ENCODE measurements at regions not wholly inside any gene's neighbourhood (a gene's known extent, or its start where the extent isn't known, plus 50 kb on each side); places are given as distances from the start of the nearest gene placed in this dataset.

- no peak for TF ChIP-seq CTCF (IDR thresholded peaks at IDR 0.05)
- TF ChIP-seq ZFX (IDR thresholded peaks at IDR 0.05; ENCODE audit: borderline replicate concordance), result no peak
Measured at GRCh38 chr4:176868676-176869075, 76.0 kb upstream of the VEGFC start.
